ENCODE measurements at regions not wholly inside any gene's neighbourhood (a gene's known extent, or its start where the extent isn't known, plus 50 kb on each side); places are given as distances from the start of the nearest gene placed in this dataset.

- Histone ChIP-seq H3K9me3 (ENCODE audit: low read length) (no peaks in the 10 kb centered on the region), H2AFZ (ENCODE audit: low read length) (no peak overlapping the region), H4K20me1 (ENCODE audit: insufficient read depth, low read length) (no peaks in the 10 kb centered on the region), H3K27me3 (ENCODE audit: control insufficient read depth in 1 of 2, insufficient read depth in 2 of 2, low read length in 2 of 2) (no peaks in the 10 kb centered on the region), H3K27ac (ENCODE audit: extremely low read length, insufficient read depth, low read length) (no peak overlapping the region), H3K4me1 (ENCODE audit: insufficient read depth, low read length) (peaks cover 17% of the 10 kb centered on the region), H3K4me3 (replicated peaks in 1 of 3; ENCODE audit: insufficient read depth in 1 of 3, low read depth in 2 of 3, low read length in 3 of 3) (no peak overlapping the region), H3K4me2 (ENCODE audit: low read depth, low read length) (no peak overlapping the region), H3K79me2 (ENCODE audit: insufficient read depth, low read length) (no peaks in the 10 kb centered on the region), H3K9ac (ENCODE audit: insufficient read depth, low read depth, low read length) (no peak overlapping the region), H3K36me3 (replicated peaks in 1 of 2; ENCODE audit: control insufficient read depth in 1 of 2, insufficient read depth in 2 of 2, low read length in 2 of 2) (no peaks in the 10 kb centered on the region)
- CTCF ChIA-PET (ENCODE audit: low intra/inter-chr PET ratio, low total read pairs): no interaction called here
- FAIRE-seq: no peak
- BruUV-seq (replicated peaks): no TSS peak
- POLR2A ChIA-PET: no interaction called here
- no peak for TF ChIP-seq NR2C2 (CRISPR knock-in tag; IDR thresholded peaks at IDR 0.05; ENCODE audit: borderline replicate concordance)
- TF ChIP-seq ZNF512B (CRISPR knock-in tag; IDR thresholded peaks at IDR 0.05; ENCODE audit: borderline replicate concordance): no peak
- no peak for TF ChIP-seq ZNF761 (CRISPR knock-in tag; conservative IDR thresholded peaks at IDR 0.05)
- no peak for TF ChIP-seq POLR2AphosphoS5 (IDR thresholded peaks at IDR 0.05; ENCODE audit: low read depth, low read length)
- no peak for TF ChIP-seq ZNF564 (CRISPR knock-in tag; IDR thresholded peaks at IDR 0.05)
- TF ChIP-seq LCORL (IDR thresholded peaks at IDR 0.05): no peak
- TF ChIP-seq LCORL (CRISPR knock-in tag; IDR thresholded peaks at IDR 0.05): no peak
- TF ChIP-seq GTF3A (CRISPR knock-in tag; conservative IDR thresholded peaks at IDR 0.05): no peak
- TF ChIP-seq SOX13 (IDR thresholded peaks at IDR 0.05): no peak
- no peak for TF ChIP-seq SOX13 (CRISPR knock-in tag; conservative IDR thresholded peaks at IDR 0.05 in 1 of 2, IDR thresholded peaks at IDR 0.05 in 1 of 2)
- no peak for TF ChIP-seq EP300 (IDR thresholded peaks at IDR 0.05; ENCODE audit: low read depth in 2 of 2, low read length in 2 of 2)
- no peak for TF ChIP-seq EP300 (CRISPR knock-in tag; IDR thresholded peaks at IDR 0.05; ENCODE audit: borderline replicate concordance)
- TF ChIP-seq NFE2L2 (IDR thresholded peaks at IDR 0.05; ENCODE audit: low read length): no peak
- no peak for TF ChIP-seq HNRNPH1 (optimal IDR thresholded peaks at IDR 0.05; ENCODE audit: low read depth, low read length)
- no peak for TF ChIP-seq HDAC2 (CRISPR knock-in tag; IDR thresholded peaks at IDR 0.05)
- TF ChIP-seq TFAP4 (IDR thresholded peaks at IDR 0.05; ENCODE audit: borderline replicate concordance, low read depth): no peak
- ATAC-seq: no peak
- 84% methylated on average over 7 of the region's 10 CpGs for WGBS (ENCODE audit: low lambda C conversion rate)
- DNase-seq (ENCODE audit: low spot score): no peak
- intact Hi-C loops (cut with micrococcal nuclease; ENCODE audit: unreplicated experiment) (no loop called here), in situ Hi-C loops (cut with HindIII; ENCODE audit: extremely low pct_ligation_motif_present, low pct_unique_long_range_greater_than_20kb) (no loop called here)
These were observed 181.6 kb upstream of the PZP start for GRCh38 chr12:9389796-9390195.
